MM.1S (cell line): ENCODE measurements at regions not wholly inside any gene's neighbourhood (a gene's known extent, or its start where the extent isn't known, plus 50 kb on each side); places are given as distances from the start of the nearest gene placed in this dataset.

Experiments used
- EZH2 ChIP-seq: fragments of 300-600 bp; sonication (generic); optimal IDR thresholded peaks from 2 replicates; pipeline ENCODE3; 2017; ENCODE audit warnings: low read depth, mild to moderate bottlenecking, antibody characterized with exemption, low read length, mixed read lengths
- EZH2phosphoT487 ChIP-seq: fragments of 300-600 bp; sonication (generic); IDR thresholded peaks from 2 replicates; pipeline ENCODE4 v1.6.1; 2018; ENCODE audit warnings: antibody characterized with exemption, low read length
- TF ChIP-seq, protein P1 (sequence below): fragments of 300-600 bp; sonication (generic); IDR thresholded peaks from 2 replicates; pipeline ENCODE4 v1.5.1; 2016; ENCODE audit warnings: antibody characterized with exemption, low read length, mixed read lengths

DNA sequence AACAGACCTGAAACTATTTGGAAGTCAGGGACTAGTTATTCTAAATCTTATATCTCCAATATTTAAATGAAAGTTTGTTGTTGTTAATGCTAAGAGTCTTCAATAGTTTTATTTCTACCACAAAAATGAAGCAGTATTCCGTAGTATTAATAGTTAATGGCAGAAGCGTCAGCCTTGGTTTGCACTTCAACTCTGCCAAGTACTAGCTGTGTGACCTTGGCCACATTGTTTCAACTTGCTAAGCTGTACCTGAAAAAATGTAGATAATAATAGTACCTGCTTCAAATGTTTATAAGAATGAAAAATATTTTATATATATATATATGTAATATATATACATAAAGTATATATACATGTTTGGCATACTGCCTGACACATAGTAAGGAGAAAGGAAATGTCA, 354.6 kb upstream of the SATB1 start:
- TF ChIP-seq EZH2phosphoT487, result no peak
- TF ChIP-seq, protein P1, sequence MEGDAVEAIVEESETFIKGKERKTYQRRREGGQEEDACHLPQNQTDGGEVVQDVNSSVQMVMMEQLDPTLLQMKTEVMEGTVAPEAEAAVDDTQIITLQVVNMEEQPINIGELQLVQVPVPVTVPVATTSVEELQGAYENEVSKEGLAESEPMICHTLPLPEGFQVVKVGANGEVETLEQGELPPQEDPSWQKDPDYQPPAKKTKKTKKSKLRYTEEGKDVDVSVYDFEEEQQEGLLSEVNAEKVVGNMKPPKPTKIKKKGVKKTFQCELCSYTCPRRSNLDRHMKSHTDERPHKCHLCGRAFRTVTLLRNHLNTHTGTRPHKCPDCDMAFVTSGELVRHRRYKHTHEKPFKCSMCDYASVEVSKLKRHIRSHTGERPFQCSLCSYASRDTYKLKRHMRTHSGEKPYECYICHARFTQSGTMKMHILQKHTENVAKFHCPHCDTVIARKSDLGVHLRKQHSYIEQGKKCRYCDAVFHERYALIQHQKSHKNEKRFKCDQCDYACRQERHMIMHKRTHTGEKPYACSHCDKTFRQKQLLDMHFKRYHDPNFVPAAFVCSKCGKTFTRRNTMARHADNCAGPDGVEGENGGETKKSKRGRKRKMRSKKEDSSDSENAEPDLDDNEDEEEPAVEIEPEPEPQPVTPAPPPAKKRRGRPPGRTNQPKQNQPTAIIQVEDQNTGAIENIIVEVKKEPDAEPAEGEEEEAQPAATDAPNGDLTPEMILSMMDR, result no peak
- no peak for TF ChIP-seq EZH2
